ENCODE measurements at regions not wholly inside any gene's neighbourhood (a gene's known extent, or its start where the extent isn't known, plus 50 kb on each side); places are given as distances from the start of the nearest gene placed in this dataset.

GRCh38 chr6:101212640-101213039 lies 180.9 kb upstream of the GRIK2 start:
- TF ChIP-seq CTCF (tag by site-specific recombination; IDR thresholded peaks at IDR 0.05) (no peak), YY2 (tag by site-specific recombination; IDR thresholded peaks at IDR 0.05) (no peak), ZNF768 (tag by site-specific recombination; IDR thresholded peaks at IDR 0.05) (no peak)
